GM12874 (cell line): ENCODE measurements at regions not wholly inside any gene's neighbourhood (a gene's known extent, or its start where the extent isn't known, plus 50 kb on each side); places are given as distances from the start of the nearest gene placed in this dataset.

Experiments
- TF ChIP-seq, protein P1 (sequence below): IDR thresholded peaks from 2 replicates; pipeline ENCODE4 v1.5.1; 2011; ENCODE audit warnings: low read depth, mild to moderate bottlenecking, control low read depth, low read length, moderate library complexity; ENCODE audit not compliant: insufficient read depth

DNA sequence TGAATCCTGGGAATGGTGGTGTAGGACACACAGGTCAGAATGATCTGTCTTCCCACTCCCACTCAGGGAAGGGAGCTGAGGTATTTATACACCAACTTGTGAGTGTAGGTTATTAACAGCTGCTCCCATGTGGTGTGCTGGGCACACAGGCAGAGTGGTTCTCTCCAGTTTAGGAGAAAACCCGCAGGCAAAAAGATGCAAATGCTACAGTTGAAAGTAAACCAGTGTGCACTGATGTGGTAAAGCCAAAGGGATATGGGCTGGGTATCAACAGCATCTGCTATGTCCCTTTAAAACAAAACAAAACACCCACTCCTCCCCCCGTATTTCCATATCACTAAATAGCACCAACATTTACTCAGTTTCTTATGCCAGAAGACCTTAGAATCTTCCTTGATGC is 75.4 kb upstream of the SYT13 start:
- TF ChIP-seq, protein P1, sequence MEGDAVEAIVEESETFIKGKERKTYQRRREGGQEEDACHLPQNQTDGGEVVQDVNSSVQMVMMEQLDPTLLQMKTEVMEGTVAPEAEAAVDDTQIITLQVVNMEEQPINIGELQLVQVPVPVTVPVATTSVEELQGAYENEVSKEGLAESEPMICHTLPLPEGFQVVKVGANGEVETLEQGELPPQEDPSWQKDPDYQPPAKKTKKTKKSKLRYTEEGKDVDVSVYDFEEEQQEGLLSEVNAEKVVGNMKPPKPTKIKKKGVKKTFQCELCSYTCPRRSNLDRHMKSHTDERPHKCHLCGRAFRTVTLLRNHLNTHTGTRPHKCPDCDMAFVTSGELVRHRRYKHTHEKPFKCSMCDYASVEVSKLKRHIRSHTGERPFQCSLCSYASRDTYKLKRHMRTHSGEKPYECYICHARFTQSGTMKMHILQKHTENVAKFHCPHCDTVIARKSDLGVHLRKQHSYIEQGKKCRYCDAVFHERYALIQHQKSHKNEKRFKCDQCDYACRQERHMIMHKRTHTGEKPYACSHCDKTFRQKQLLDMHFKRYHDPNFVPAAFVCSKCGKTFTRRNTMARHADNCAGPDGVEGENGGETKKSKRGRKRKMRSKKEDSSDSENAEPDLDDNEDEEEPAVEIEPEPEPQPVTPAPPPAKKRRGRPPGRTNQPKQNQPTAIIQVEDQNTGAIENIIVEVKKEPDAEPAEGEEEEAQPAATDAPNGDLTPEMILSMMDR = no peak

DNA sequence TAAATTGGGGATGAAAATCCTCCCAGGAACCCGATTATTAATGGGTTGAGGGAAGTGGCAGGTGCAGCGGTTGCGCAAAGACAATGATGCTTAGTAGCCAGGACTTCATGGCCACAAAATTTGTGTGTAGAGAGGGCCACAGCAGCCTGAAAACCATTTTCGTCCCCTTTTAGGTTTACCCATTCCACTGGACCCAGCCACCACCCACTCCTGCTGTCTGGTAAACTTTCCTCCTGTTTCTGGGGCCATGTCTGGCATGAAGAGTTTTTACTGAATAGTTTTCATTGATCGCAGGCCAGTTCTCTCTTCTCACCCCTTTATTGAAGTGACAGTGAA is 69.5 kb upstream of the SYT13 start:
- TF ChIP-seq, protein P1 = no peak

DNA sequence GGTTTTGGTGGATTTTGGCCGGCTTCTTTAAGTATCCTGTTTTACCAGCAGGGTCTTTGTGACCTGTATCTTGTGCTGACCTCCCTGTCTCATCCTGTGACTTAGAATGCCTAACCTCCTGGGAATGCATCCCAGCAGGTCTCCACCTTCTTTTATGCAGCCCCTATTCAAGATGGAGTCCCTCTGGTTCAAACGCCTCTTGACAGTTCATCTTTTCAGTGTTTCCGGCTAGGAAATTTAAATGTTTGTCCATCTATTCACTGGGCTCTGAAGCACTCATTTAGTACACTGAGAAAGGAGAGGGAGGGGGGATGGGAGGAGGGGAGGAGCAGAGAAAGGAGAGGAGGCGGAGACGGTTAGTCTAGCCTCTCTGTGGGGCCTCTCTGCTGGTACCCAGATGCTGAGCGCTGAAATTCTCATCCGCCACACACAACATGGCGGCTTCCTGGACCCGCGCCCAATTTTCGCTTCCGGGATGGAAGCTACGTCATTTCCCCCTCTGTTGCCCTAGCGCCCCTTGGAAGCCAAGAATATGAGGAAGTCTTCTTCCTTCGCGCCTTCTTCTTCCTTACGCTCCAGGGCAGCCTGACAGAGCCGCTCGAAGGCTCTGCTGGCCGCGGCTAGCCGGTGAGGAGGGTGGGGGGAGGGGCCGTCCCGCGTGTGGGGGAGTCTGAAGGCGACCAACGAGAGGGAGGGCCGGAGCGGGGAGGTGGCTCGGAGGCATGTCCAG is 69.0 kb upstream of the SYT13 start:
- TF ChIP-seq, protein P1 = no peak

DNA sequence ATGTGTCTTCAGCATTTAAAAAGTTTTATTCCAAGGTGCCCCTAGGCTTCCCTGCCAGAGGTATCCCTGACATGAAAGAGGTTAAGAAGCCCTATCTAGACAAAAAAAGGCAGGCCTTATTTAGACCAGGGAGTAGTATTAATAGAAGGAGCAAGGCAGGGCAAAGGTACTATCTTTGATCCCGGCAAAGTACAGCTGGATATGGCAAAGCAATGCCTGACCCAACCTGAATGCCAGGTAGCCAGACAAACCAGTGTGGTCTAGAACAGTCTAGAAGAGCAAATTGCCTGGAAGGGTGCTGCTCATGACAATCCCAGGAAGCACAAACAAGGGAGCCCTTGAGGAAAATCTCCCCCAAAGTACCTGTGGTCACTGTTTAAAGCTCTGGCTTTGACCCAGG is 62.6 kb upstream of the SYT13 start:
- TF ChIP-seq, protein P1 = no peak

DNA sequence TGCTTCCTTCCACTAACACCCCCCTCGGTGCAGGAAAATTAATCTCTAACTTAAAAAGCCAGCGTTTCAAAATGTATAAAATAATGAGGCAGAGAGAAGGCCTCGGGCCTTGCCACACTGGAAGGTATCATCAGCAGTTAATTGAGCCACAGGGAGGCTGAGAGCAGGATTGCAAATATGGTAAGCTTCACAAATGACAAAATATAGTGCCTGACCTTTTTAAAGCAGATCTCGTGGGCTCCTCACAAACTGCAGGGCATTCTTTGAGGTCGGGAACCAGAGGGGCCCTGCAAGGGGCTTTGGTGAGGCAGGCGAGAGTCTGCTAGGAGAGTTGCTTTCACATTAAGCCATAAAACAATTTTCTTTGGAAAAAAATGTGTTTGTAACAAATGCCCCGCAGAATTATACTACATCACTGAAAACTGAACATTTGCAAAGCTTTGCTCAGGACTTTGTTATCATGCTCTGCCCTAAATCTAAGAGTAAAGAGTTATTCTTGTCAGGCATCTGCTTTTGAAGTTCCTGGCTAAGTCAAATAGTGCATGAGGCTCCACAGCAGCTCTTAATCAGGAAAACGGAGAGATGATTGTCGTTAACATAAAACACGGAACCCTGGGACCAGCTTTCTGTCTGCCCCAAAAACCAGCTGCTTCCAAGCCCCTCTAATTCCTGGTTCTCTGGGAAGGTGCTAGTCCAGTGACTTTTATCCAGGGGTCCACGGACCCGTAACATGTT is 61.4 kb upstream of the SYT13 start:
- TF ChIP-seq, protein P1 = no peak

DNA sequence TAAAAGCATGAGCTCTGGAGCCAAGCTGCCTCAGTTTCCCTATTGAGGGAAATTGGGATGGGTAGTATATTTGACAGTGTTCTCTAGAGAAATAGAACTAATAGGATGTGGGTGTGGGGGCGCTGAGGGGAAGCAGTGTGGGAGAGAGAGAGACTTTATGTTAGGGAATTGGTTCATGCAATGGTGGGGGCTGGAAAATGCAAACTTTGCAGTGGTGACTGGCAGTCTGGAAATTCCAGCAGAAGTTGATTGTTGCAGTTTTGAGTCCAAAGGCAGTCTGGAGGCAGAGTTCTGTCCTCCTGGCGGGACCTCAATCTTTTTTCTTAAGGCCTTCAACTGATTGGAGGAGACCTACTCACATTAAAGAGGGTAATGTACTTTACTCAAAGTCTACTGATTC is 59.4 kb upstream of the SYT13 start:
- TF ChIP-seq, protein P1 = no peak

DNA sequence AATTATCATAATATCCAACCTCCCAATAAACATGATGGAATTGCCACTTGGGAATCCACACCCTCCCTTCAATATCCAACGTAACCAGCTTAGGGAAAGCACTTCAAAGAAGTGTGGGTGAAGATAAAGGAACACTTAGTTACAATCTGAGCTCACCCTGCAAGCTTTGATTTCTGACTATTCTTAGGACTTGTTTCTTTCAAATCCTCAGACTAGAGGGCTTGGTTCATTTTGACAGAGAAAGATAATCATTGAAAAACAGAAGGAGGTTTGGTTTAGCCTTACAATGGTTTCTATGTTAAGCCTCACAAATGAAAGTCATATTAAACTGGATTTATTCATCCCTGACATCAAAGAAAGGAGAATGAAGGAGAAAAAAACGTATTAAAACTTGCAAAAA is 57.9 kb upstream of the SYT13 start:
- TF ChIP-seq, protein P1 = no peak
